ENCODE measurements at regions not wholly inside any gene's neighbourhood (a gene's known extent, or its start where the extent isn't known, plus 50 kb on each side); places are given as distances from the start of the nearest gene placed in this dataset.

DNA sequence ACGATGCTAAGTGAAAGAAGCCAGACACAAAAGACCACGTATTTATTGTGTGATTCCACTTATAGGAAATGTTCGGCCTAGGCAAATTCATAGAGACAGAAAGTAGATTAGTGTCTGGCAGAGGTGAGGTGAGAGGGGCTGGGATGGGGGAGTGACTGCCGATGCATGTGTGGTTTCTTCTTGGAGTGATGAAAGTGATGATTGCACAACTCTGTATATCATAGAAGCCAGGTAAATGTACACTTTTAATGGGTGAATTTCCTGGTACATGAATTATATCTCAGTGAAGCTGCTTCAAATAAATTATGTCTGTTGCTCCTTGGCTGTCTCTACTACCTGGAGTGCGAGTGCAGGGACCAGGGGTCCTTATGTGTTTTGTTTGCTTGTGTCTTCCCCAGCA lies 76.2 kb upstream of the PTCH1 start:
- TF ChIP-seq, protein P1, sequence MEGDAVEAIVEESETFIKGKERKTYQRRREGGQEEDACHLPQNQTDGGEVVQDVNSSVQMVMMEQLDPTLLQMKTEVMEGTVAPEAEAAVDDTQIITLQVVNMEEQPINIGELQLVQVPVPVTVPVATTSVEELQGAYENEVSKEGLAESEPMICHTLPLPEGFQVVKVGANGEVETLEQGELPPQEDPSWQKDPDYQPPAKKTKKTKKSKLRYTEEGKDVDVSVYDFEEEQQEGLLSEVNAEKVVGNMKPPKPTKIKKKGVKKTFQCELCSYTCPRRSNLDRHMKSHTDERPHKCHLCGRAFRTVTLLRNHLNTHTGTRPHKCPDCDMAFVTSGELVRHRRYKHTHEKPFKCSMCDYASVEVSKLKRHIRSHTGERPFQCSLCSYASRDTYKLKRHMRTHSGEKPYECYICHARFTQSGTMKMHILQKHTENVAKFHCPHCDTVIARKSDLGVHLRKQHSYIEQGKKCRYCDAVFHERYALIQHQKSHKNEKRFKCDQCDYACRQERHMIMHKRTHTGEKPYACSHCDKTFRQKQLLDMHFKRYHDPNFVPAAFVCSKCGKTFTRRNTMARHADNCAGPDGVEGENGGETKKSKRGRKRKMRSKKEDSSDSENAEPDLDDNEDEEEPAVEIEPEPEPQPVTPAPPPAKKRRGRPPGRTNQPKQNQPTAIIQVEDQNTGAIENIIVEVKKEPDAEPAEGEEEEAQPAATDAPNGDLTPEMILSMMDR (IDR thresholded peaks at IDR 0.05): no peak
- TF ChIP-seq POLR2A (IDR thresholded peaks at IDR 0.05): no peak
